ENCODE measurements at regions not wholly inside any gene's neighbourhood (a gene's known extent, or its start where the extent isn't known, plus 50 kb on each side); places are given as distances from the start of the nearest gene placed in this dataset.

DNA sequence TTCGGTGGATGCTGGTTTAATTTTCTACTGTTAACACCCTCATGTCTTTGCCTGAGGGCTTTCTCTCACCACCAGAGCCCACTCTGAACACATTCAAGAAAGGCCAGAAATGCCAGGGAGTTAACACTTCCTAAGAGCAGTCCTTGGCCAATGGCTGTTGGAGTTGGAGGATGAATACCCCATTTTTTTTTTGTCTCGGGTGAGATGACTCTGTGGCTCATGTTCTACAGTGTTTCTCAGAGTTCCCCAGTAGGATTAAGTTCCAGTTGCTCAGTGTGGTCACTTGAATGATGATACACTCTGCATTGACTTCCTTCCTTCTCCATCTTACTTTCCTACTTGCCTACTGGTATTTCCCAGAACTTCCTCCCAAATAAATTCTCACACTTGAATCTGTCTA lies 65.8 kb downstream of the FOS start:
- no peak for TF ChIP-seq EZH2phosphoT487 (IDR thresholded peaks at IDR 0.05; ENCODE audit: borderline replicate concordance, low read depth, low read length)
- TF ChIP-seq, protein P1, sequence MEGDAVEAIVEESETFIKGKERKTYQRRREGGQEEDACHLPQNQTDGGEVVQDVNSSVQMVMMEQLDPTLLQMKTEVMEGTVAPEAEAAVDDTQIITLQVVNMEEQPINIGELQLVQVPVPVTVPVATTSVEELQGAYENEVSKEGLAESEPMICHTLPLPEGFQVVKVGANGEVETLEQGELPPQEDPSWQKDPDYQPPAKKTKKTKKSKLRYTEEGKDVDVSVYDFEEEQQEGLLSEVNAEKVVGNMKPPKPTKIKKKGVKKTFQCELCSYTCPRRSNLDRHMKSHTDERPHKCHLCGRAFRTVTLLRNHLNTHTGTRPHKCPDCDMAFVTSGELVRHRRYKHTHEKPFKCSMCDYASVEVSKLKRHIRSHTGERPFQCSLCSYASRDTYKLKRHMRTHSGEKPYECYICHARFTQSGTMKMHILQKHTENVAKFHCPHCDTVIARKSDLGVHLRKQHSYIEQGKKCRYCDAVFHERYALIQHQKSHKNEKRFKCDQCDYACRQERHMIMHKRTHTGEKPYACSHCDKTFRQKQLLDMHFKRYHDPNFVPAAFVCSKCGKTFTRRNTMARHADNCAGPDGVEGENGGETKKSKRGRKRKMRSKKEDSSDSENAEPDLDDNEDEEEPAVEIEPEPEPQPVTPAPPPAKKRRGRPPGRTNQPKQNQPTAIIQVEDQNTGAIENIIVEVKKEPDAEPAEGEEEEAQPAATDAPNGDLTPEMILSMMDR (conservative IDR thresholded peaks at IDR 0.05; ENCODE audit: low read length): no peak
